SJCRH30 (cell line): ENCODE measurements at regions not wholly inside any gene's neighbourhood (a gene's known extent, or its start where the extent isn't known, plus 50 kb on each side); places are given as distances from the start of the nearest gene placed in this dataset.

Experiments
- DNase-seq, 2 experiments: peaks; one replicate each; pipeline ENCODE4 v3.0.0-alpha.2; 2015 to 2020
- H3K27ac ChIP-seq: fragments of 250-450 bp; sonication (Bioruptor Pico); 2 replicates; pipeline ENCODE4 v1.5.1; 2020; ENCODE audit warnings: mild to moderate bottlenecking, moderate library complexity
- H3K27me3 ChIP-seq: fragments of 250-450 bp; sonication (Bioruptor Pico); 2 replicates; pipeline ENCODE4 v1.5.1; 2020; ENCODE audit warnings: mild to moderate bottlenecking, moderate library complexity
- H3K36me3 ChIP-seq: fragments of 250-450 bp; sonication (Bioruptor Pico); 2 replicates; pipeline ENCODE4 v1.5.1; 2020; ENCODE audit warnings: mild to moderate bottlenecking, moderate library complexity
- H3K4me1 ChIP-seq: fragments of 250-450 bp; sonication (Bioruptor Pico); 2 replicates; pipeline ENCODE4 v1.5.1; 2020; ENCODE audit warnings: mild to moderate bottlenecking, moderate library complexity
- H3K4me3 ChIP-seq: fragments of 250-450 bp; sonication (Bioruptor Pico); 2 replicates; pipeline ENCODE4 v1.5.1; 2020; ENCODE audit warnings: mild to moderate bottlenecking, moderate library complexity
- H3K9me3 ChIP-seq: fragments of 250-450 bp; sonication (Bioruptor Pico); replicated peaks from 2 replicates; pipeline ENCODE4 v1.5.1; 2020; ENCODE audit warnings: mild to moderate bottlenecking, moderate library complexity

- DNase-seq, result no peak
- Histone ChIP-seq H3K27ac (no peak overlapping the region), H3K27me3 (no peaks in the 10 kb centered on the region), H3K4me3 (no peak overlapping the region), H3K4me1 (no peaks in the 10 kb centered on the region), H3K9me3 (no peaks in the 10 kb centered on the region), H3K36me3 (no peaks in the 10 kb centered on the region)
Measured at GRCh38 chr3:104604326-104605010, 762.2 kb upstream of the ALCAM start.

DNA sequence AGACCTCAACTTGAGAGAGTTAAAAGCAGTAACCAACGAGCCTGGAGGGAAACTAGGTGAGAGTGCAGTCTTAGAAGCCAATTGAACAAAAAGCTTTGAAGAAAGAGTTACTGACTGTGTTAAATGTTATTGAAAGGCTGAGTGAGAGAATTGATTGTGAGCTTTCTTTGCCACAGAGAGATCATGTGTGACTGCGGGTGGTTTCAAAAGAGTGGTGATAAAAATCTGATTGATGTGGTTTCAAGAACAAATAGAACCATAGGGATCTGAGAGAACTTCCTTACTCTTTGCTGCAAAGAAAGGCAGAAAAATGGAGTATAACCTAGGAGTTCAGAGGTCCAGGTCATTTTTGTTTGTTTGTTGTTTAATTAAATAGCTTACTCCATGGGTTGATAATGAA lies 759.9 kb upstream of the ALCAM start:
- no peak for DNase-seq
- Histone ChIP-seq H3K36me3 (no peaks in the 10 kb centered on the region), H3K27ac (no peak overlapping the region), H3K27me3 (no peaks in the 10 kb centered on the region), H3K4me1 (no peaks in the 10 kb centered on the region), H3K9me3 (no peaks in the 10 kb centered on the region), H3K4me3 (no peak overlapping the region)

DNA sequence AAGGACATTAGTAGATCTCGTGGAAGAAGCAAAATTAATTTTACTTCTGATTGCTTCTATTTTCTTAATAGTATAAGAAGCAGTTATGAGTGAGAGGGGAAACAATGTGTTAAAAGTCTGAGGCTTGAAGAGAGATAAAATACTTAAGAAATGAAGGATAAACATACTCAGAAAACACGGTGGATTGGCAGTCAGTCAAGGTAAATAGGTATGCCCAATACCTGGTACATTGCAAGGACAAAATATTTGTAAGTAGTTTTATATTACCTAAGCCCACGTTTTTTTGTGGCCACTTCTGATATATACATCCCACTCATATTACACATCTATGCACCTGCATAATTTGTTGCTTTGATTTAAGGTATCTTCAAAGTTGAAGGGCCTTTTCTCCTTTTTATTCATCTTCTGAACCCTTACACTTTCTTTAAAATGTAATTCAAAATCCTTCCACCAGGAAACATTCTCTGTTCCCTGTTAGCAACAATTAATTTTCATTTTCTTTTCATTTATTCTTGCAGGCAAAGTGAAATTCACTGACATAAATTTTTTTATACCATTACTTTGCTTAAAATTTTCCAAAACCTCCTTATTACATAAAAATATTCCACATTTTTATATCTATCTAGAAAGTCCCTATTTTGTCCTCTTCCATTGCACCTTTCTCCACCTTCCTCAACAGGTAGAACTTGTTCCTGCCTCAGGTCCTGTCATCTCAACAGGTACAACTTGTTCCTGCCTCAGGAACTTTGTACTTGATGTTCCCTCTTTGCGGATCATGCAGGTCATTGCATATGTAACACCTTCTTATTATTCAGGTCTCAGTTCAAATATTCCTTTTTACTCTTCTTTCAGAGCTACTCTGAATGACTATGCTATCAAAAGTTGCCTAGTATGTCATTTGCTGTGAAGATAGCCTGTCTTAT lies 755.7 kb upstream of the ALCAM start:
- H3K27ac ChIP-seq, result no peak overlapping the region
- no peak for DNase-seq
- no peaks in the 10 kb centered on the region for H3K4me1 ChIP-seq
- no peaks in the 10 kb centered on the region for H3K36me3 ChIP-seq
- H3K27me3 ChIP-seq, result no peaks in the 10 kb centered on the region
- H3K4me3 ChIP-seq, result no peak overlapping the region
- no peaks in the 10 kb centered on the region for H3K9me3 ChIP-seq

- H3K27me3 ChIP-seq, result no peaks in the 10 kb centered on the region
- no peak overlapping the region for H3K27ac ChIP-seq
- H3K4me1 ChIP-seq, result no peaks in the 10 kb centered on the region
- H3K9me3 ChIP-seq, result no peaks in the 10 kb centered on the region
- H3K4me3 ChIP-seq, result no peak overlapping the region
- H3K36me3 ChIP-seq, result no peaks in the 10 kb centered on the region
- no peak for DNase-seq
Measured at GRCh38 chr3:104612218-104612617, 754.5 kb upstream of the ALCAM start.

GRCh38 chr3:104614564-104614963 lies 752.1 kb upstream of the ALCAM start:
- Histone ChIP-seq H3K4me3 (no peak overlapping the region), H3K27ac (no peak overlapping the region), H3K36me3 (no peaks in the 10 kb centered on the region), H3K9me3 (no peaks in the 10 kb centered on the region), H3K4me1 (no peaks in the 10 kb centered on the region), H3K27me3 (no peaks in the 10 kb centered on the region)
- DNase-seq, result no peak

DNA sequence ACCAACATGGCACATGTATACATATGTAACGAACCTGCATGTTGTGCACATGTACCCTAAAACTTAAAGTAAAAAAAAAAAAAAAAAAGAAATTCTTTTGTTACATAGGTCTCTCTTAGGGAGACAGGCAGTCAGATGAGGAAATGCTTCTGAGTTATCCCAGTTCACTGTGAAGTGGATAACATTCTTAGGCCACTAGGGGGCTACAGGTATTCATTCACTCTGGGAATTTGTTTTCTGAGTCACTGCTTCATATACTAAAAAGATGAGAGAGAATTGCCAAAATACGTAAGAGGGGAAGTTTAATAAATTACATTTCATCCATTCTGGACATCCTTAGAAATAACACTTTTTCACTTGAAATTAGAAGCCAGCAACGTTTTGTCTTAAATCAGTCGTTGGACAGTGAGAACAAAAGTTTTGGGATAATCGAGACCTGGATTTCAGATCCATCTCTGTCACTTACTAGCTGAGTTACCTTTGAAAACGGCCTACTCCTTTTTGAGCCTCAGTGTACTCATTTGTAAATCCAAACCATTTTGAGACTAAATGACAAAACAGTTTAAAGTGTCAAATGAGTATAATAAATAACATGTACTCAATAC lies 738.4 kb upstream of the ALCAM start:
- DNase-seq, result peak; percentile 2 to 55

DNA sequence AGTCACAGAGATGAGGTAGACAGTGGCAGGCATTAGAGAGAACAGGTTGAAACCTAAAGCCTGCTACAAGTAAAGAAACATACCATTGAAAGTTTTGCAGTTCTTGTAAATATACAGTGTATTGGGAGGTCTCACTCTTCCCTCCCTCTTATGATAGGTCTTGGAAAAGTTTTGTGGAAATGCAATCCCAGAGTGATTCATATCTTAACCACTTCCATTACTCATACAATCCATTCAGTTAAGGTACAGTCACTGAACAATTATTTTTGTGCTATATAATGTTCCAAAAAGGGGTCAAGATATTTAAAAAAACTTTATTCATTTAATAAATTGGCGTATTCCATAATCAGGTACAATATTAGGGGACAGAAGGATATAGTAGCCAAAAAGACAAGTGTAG lies 737.7 kb upstream of the ALCAM start:
- no peak for DNase-seq
- Histone ChIP-seq H3K9me3 (no peaks in the 10 kb centered on the region), H3K4me3 (no peak overlapping the region), H3K27me3 (no peaks in the 10 kb centered on the region), H3K36me3 (no peaks in the 10 kb centered on the region), H3K4me1 (no peaks in the 10 kb centered on the region), H3K27ac (no peak overlapping the region)

More for the DNA sequence above, 738.4 kb upstream of the ALCAM start:
- Histone ChIP-seq H3K27me3 (no peaks in the 10 kb centered on the region), H3K36me3 (no peaks in the 10 kb centered on the region), H3K9me3 (no peaks in the 10 kb centered on the region), H3K27ac (no peak overlapping the region), H3K4me1 (no peaks in the 10 kb centered on the region), H3K4me3 (no peak overlapping the region)

DNA sequence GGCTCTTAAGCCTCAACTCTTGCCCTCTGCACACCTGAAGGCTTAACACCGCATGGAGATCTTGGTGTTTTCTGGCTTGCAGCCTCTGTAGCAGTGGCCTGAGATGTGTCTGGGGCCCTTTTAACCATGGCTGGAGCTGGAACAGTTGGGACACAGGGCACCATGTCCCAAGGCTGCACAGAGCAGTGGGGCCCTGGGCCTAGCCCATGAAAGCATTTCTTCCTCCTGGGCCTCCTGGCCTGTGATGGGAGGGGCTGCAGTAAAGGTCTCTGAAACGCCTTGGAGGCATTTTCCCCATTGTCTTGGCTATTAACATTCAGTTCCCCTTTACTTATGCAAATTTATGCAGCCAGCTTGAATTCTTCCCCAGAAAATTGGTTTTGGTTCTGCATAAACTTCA lies 735.5 kb upstream of the ALCAM start:
- Histone ChIP-seq H3K9me3 (no peaks in the 10 kb centered on the region), H3K27me3 (no peaks in the 10 kb centered on the region), H3K4me3 (no peak overlapping the region), H3K27ac (no peak overlapping the region), H3K4me1 (no peaks in the 10 kb centered on the region), H3K36me3 (no peaks in the 10 kb centered on the region)
- DNase-seq, result no peak

GRCh38 chr3:104632521-104632920 lies 734.2 kb upstream of the ALCAM start:
- Histone ChIP-seq H3K27ac (no peak overlapping the region), H3K4me3 (no peak overlapping the region), H3K27me3 (no peaks in the 10 kb centered on the region), H3K9me3 (no peaks in the 10 kb centered on the region), H3K36me3 (no peaks in the 10 kb centered on the region), H3K4me1 (no peaks in the 10 kb centered on the region)
- no peak for DNase-seq

- H3K4me3 ChIP-seq, result no peak overlapping the region
- no peak for DNase-seq
- no peaks in the 10 kb centered on the region for H3K9me3 ChIP-seq
- H3K27ac ChIP-seq, result no peak overlapping the region
- no peaks in the 10 kb centered on the region for H3K36me3 ChIP-seq
- no peaks in the 10 kb centered on the region for H3K27me3 ChIP-seq
- no peaks in the 10 kb centered on the region for H3K4me1 ChIP-seq
Measured at GRCh38 chr3:104632947-104633346, 733.8 kb upstream of the ALCAM start.

DNA sequence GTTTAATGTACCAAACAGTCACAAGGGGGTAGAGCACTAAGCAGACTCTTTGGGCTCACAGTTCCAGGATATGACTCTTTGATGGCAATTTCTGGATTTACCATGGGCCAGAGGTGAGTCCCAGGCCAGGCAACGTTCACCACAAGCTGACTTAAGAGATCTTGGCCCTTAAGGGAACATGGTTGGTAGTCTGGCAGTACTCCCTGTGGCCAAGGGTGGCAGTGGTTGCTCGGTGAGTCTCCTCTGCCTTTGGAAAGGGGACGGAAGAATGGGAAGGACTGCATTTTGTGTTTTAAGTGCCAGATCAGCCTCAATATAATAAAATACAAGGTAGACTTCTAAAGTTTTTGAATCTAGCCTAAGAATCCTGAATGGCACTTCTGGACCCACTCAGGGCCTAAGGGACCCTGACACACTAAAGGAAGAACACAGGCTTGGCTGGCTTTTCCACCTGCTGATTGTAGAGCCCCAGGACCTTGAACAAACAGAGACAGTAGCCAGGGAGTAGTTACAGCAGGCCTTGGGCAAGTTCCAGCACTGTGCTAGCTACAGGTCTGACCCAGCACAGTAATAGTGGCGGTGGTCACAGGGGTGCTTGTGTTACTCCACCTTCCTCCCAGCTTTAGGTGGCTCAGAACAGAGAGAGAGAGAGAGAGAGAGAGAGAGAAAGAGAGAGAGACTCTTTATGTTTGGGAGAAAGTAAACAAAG lies 730.7 kb upstream of the ALCAM start:
- Histone ChIP-seq H3K27me3 (no peaks in the 10 kb centered on the region), H3K9me3 (no peaks in the 10 kb centered on the region), H3K36me3 (no peaks in the 10 kb centered on the region), H3K4me3 (no peak overlapping the region), H3K27ac (no peak overlapping the region), H3K4me1 (no peaks in the 10 kb centered on the region)
- peak in 1 of 2 experiments; percentile 5 for DNase-seq

GRCh38 chr3:104642827-104643226 lies 723.9 kb upstream of the ALCAM start:
- no peaks in the 10 kb centered on the region for H3K4me1 ChIP-seq
- no peak for DNase-seq
- H3K27me3 ChIP-seq, result no peaks in the 10 kb centered on the region
- no peaks in the 10 kb centered on the region for H3K9me3 ChIP-seq
- H3K4me3 ChIP-seq, result no peak overlapping the region
- H3K36me3 ChIP-seq, result no peaks in the 10 kb centered on the region
- H3K27ac ChIP-seq, result no peak overlapping the region

GRCh38 chr3:104646196-104646595 lies 720.5 kb upstream of the ALCAM start:
- Histone ChIP-seq H3K27ac (no peak overlapping the region), H3K36me3 (no peaks in the 10 kb centered on the region)

GRCh38 chr3:104648823-104649222 lies 717.9 kb upstream of the ALCAM start:
- Histone ChIP-seq H3K4me3 (no peak overlapping the region), H3K36me3 (no peaks in the 10 kb centered on the region), H3K4me1 (no peaks in the 10 kb centered on the region), H3K9me3 (no peaks in the 10 kb centered on the region; the same call in 1 of the 2 replicates), H3K27ac (no peak overlapping the region), H3K27me3 (no peaks in the 10 kb centered on the region)
- no peak for DNase-seq

More at GRCh38 chr3:104646196-104646595, 720.5 kb upstream of the ALCAM start:
- no peaks in the 10 kb centered on the region for H3K9me3 ChIP-seq
- H3K4me1 ChIP-seq, result no peaks in the 10 kb centered on the region
- H3K4me3 ChIP-seq, result no peak overlapping the region
- DNase-seq, result no peak
- H3K27me3 ChIP-seq, result no peaks in the 10 kb centered on the region

DNA sequence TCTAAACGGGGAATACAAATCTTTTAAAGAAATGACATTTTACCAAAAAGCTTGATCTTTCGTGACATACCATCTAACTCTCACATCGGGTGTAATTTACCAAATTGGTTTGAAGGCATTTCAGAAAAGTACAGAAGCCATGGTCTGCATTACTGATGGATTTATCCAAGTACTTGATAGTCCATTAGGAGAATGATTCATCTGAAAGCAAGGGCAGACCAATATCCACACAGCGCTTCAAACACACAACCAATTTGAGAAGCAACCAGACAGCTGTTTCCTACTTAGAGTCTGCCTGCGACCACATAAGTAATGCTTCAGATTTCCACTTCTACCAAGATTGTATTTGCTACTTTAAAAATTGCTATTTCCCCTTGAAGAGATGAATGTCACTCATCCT lies 697.6 kb upstream of the ALCAM start:
- Histone ChIP-seq H3K4me1 (no peaks in the 10 kb centered on the region), H3K27ac (no peak overlapping the region), H3K27me3 (no peaks in the 10 kb centered on the region), H3K4me3 (no peak overlapping the region), H3K9me3 (no peaks in the 10 kb centered on the region), H3K36me3 (no peaks in the 10 kb centered on the region)
- no peak for DNase-seq
